Ovary (tissue), 3 donors: ENCODE measurements at regions not wholly inside any gene's neighbourhood (a gene's known extent, or its start where the extent isn't known, plus 50 kb on each side); places are given as distances from the start of the nearest gene placed in this dataset.

Experiments used
- POLR2A ChIP-seq: fragments of 450-650 bp; IDR thresholded peaks from one replicate; pipeline ENCODE4 v1.6.1; 2017; ENCODE audit warnings: antibody characterized with exemption, mild to moderate bottlenecking, moderate library complexity
- TF ChIP-seq, protein P1 (sequence below), 3 donors: fragments of 450-650 bp in 2 of 3; fragments of 200-600 bp in 1 of 3; IDR thresholded peaks; one replicate each; pipeline versions ENCODE4 v1.5.1 to v1.8.0; 2016 to 2022; ENCODE audit warnings: antibody characterized with exemption in 3 of 3, mild to moderate bottlenecking in 1 of 3
- donor health status: DM: no; HTN: no; CAD: no.

GRCh38 chr10:121168545-121169216 is 317.5 kb downstream of the WDR11 start:
- TF ChIP-seq, protein P1, sequence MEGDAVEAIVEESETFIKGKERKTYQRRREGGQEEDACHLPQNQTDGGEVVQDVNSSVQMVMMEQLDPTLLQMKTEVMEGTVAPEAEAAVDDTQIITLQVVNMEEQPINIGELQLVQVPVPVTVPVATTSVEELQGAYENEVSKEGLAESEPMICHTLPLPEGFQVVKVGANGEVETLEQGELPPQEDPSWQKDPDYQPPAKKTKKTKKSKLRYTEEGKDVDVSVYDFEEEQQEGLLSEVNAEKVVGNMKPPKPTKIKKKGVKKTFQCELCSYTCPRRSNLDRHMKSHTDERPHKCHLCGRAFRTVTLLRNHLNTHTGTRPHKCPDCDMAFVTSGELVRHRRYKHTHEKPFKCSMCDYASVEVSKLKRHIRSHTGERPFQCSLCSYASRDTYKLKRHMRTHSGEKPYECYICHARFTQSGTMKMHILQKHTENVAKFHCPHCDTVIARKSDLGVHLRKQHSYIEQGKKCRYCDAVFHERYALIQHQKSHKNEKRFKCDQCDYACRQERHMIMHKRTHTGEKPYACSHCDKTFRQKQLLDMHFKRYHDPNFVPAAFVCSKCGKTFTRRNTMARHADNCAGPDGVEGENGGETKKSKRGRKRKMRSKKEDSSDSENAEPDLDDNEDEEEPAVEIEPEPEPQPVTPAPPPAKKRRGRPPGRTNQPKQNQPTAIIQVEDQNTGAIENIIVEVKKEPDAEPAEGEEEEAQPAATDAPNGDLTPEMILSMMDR (IDR thresholded peaks at IDR 0.05): no peak
- TF ChIP-seq POLR2A: no peak
